Lower lobe of right lung (tissue), 2 donors: ENCODE measurements at regions not wholly inside any gene's neighbourhood (a gene's known extent, or its start where the extent isn't known, plus 50 kb on each side); places are given as distances from the start of the nearest gene placed in this dataset.

ENCODE experiments used
- ATAC-seq, 2 donors: fragments of 200-7000 bp; cut with Tn5 transposase; one replicate each; pipeline ENCODE4 v1.9.1; 2020 to 2022; ENCODE audit warnings: mild to moderate bottlenecking in 2 of 2, moderate library complexity in 2 of 2
- DNase-seq: peaks from one replicate; pipeline ENCODE4 v3.0.0-alpha.2; 2020
- H3K27ac ChIP-seq: fragments of 200-600 bp; one replicate; pipeline ENCODE4 v1.8.0; 2022
- H3K27me3 ChIP-seq: fragments of 200-600 bp; one replicate; pipeline ENCODE4 v1.8.0; 2022; ENCODE audit warnings: low read depth
- H3K36me3 ChIP-seq: fragments of 200-600 bp; one replicate; pipeline ENCODE4 v1.8.0; 2022; ENCODE audit warnings: mild to moderate bottlenecking
- H3K4me1 ChIP-seq: fragments of 200-600 bp; one replicate; pipeline ENCODE4 v1.8.0; 2022
- H3K4me3 ChIP-seq: fragments of 200-600 bp; one replicate; pipeline ENCODE4 v1.8.0; 2022; ENCODE audit warnings: mild to moderate bottlenecking
- H3K9me3 ChIP-seq: fragments of 200-600 bp; one replicate; pipeline ENCODE4 v1.8.0; 2022
- intact Hi-C: fragments of 100-400 bp; cut with DNase I; formaldehyde crosslinking; loops from one replicate; pipeline ENCODE4 v1.11.0; 2022
- TF ChIP-seq, protein P1 (sequence below): fragments of 200-600 bp; IDR thresholded peaks from one replicate; pipeline ENCODE4 v1.8.0; 2022; ENCODE audit warnings: antibody characterized with exemption, mild to moderate bottlenecking
- donor health status: DM: no; HTN: yes; CAD: no; lungs with severe emphysema.

DNA sequence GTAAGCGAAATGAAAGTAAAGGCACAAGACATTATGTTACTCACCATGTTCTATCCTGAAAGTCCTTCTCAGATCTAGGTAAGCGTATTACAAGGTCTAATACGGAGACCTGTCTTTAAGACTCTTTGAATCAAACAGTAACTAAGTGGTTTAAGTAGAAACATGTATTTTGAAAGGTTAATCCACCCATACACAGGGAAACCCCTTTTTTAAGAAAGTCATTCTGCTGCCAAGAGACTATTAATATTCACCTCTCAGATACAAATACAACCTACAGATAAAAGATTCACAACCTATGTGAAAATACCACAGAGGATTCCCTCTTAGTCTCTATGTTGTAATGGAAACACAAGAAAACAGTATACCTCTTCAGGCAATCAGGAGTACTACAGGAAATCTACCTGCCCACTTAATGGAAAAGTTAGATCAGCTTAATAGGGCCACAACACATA, 63.2 kb upstream of the TNIP3 start:
- Histone ChIP-seq H3K36me3 (no peaks in the 10 kb centered on the region), H3K27me3 (no peaks in the 10 kb centered on the region), H3K4me3 (no peak overlapping the region), H3K4me1 (no peaks in the 10 kb centered on the region), H3K9me3 (no peaks in the 10 kb centered on the region), H3K27ac (no peak overlapping the region)
- DNase-seq (no peak), ATAC-seq (no peak)
- TF ChIP-seq, protein P1, sequence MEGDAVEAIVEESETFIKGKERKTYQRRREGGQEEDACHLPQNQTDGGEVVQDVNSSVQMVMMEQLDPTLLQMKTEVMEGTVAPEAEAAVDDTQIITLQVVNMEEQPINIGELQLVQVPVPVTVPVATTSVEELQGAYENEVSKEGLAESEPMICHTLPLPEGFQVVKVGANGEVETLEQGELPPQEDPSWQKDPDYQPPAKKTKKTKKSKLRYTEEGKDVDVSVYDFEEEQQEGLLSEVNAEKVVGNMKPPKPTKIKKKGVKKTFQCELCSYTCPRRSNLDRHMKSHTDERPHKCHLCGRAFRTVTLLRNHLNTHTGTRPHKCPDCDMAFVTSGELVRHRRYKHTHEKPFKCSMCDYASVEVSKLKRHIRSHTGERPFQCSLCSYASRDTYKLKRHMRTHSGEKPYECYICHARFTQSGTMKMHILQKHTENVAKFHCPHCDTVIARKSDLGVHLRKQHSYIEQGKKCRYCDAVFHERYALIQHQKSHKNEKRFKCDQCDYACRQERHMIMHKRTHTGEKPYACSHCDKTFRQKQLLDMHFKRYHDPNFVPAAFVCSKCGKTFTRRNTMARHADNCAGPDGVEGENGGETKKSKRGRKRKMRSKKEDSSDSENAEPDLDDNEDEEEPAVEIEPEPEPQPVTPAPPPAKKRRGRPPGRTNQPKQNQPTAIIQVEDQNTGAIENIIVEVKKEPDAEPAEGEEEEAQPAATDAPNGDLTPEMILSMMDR: no peak
- intact Hi-C loops: no loop called here

DNA sequence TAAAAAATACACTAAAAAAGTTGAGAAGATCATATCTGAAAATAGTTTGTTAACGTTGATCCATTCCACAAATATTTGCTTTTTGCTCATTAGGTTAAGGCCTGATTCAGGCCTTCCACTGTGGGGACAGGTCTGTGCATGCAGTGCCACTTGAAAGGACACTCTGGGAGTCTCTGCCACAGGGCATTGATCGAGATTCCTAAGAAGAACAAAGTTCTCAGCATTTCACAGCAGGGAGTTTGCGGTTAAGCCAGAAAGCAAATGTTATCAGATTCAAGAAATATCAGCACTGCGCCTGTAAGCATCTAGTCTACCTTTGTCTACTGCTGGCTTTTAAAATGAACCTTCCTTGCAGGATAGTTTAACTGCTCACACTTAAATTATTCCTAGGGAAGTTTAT, 62.2 kb upstream of the TNIP3 start:
- no peaks in the 10 kb centered on the region for H3K9me3 ChIP-seq
- TF ChIP-seq, protein P1: no peak
- no peak overlapping the region for H3K27ac ChIP-seq
- ATAC-seq (no peak), DNase-seq (no peak)
- no peaks in the 10 kb centered on the region for H3K27me3 ChIP-seq
- intact Hi-C loops: no loop called here
- no peaks in the 10 kb centered on the region for H3K4me1 ChIP-seq
- H3K36me3 ChIP-seq: no peaks in the 10 kb centered on the region
- no peak overlapping the region for H3K4me3 ChIP-seq

DNA sequence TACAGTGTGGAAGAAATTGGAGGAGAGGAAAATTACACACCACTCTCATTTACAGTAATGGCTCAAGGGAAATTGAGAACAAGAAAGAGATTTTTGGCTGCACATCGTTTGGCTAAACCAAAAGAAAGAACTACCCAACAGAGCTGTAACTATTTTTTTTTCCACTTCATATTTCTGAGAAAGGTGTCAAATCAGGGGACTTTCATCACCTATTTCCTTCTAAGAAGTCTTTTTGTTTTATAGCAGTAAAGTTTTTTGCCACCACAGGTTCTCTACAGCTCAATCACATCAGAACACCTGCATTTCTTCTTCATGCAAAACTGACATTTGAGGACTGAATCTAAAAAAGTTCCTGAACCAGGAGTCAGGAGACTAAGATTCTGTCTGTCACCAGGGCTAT, 57.5 kb upstream of the TNIP3 start:
- no peaks in the 10 kb centered on the region for H3K9me3 ChIP-seq
- no peaks in the 10 kb centered on the region for H3K36me3 ChIP-seq
- no peak for DNase-seq
- no peaks in the 10 kb centered on the region for H3K27me3 ChIP-seq
- no peak overlapping the region for H3K27ac ChIP-seq
- intact Hi-C loops: no loop called here
- no peaks in the 10 kb centered on the region for H3K4me1 ChIP-seq
- TF ChIP-seq, protein P1: no peak
- no peak overlapping the region for H3K4me3 ChIP-seq
- no peak for ATAC-seq

DNA sequence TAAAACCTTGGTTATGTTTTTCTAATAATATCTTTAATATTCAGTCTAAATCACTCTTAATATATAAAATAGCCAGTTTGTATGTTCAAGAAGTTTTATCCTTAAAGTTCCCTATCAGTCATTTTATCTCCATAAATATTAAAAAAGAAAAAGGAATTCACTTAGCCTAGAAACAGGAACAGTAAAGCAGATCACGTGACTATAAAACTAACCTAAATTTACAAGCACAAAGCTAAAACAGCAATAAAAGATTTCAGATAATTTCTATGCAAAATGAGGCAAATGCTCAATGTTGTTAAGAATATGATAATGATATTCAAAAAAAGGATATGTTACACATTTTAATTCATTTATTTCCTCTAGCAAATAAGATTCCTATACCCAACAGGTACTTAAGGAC, 57.1 kb upstream of the TNIP3 start:
- Histone ChIP-seq H3K4me3 (no peak overlapping the region), H3K36me3 (no peaks in the 10 kb centered on the region), H3K27me3 (no peaks in the 10 kb centered on the region), H3K4me1 (no peaks in the 10 kb centered on the region), H3K9me3 (no peaks in the 10 kb centered on the region), H3K27ac (no peak overlapping the region)
- DNase-seq (no peak), ATAC-seq (no peak)
- TF ChIP-seq, protein P1: no peak
- intact Hi-C loops: no loop called here

DNA sequence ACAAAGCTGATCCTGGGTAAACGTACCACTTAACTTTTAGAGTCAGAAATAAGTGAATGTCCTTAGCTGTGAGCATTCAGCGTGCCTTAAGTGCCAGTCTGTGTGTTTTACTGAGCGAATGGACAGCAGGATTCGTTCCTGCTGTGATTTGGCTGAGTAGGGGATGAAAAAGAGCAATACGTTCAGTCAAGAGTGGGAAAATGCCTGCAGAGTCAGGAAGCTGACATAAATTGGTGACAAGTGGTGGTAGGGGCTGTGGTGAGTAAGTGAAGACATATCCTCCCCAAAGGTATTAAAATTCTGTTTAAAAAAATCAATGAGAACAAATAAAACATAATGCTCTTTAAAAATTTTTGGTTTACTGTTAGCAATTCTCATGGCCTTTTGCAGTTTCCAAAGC, 56.6 kb upstream of the TNIP3 start:
- Histone ChIP-seq H3K36me3 (no peaks in the 10 kb centered on the region), H3K9me3 (no peaks in the 10 kb centered on the region), H3K27ac (no peak overlapping the region), H3K4me1 (no peaks in the 10 kb centered on the region), H3K4me3 (no peak overlapping the region), H3K27me3 (no peaks in the 10 kb centered on the region)
- DNase-seq (no peak), ATAC-seq (no peak)
- TF ChIP-seq, protein P1: no peak
- intact Hi-C loops: no loop called here

DNA sequence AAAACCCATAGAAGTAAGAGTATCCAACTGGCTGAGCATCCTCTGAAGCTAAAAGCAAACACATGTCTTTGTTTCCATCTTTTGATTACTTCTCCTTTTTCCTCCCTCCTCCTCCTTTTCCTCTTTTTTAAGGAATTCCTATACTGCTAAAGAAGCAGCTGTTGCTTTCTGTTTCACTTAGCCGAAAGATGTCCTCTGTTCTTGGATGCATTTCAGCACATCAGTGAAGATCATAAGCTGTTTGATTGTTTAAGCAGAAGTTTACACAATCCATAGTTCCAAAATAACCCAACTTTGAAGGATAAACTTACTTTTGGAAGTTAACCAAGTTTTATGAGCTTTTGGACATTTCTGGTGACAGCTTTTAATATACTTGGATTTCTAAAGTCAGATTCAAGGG, 55.1 kb upstream of the TNIP3 start:
- TF ChIP-seq, protein P1: no peak
- no peaks in the 10 kb centered on the region for H3K4me1 ChIP-seq
- ATAC-seq: no peak

More for the DNA sequence above, 55.1 kb upstream of the TNIP3 start:
- H3K4me3 ChIP-seq: no peak overlapping the region
- H3K27ac ChIP-seq: no peak overlapping the region
- intact Hi-C loops: no loop called here
- H3K36me3 ChIP-seq: no peaks in the 10 kb centered on the region
- no peak for DNase-seq
- no peaks in the 10 kb centered on the region for H3K9me3 ChIP-seq
- no peaks in the 10 kb centered on the region for H3K27me3 ChIP-seq
